SJCRH30 (cell line): ENCODE measurements at regions not wholly inside any gene's neighbourhood (a gene's known extent, or its start where the extent isn't known, plus 50 kb on each side); places are given as distances from the start of the nearest gene placed in this dataset.

Experiments used
- DNase-seq, 2 experiments: peaks; one replicate each; pipeline ENCODE4 v3.0.0-alpha.2; 2015 to 2020
- H3K27ac ChIP-seq: fragments of 250-450 bp; sonication (Bioruptor Pico); 2 replicates; pipeline ENCODE4 v1.5.1; 2020; ENCODE audit warnings: mild to moderate bottlenecking, moderate library complexity
- H3K27me3 ChIP-seq: fragments of 250-450 bp; sonication (Bioruptor Pico); 2 replicates; pipeline ENCODE4 v1.5.1; 2020; ENCODE audit warnings: mild to moderate bottlenecking, moderate library complexity
- H3K36me3 ChIP-seq: fragments of 250-450 bp; sonication (Bioruptor Pico); 2 replicates; pipeline ENCODE4 v1.5.1; 2020; ENCODE audit warnings: mild to moderate bottlenecking, moderate library complexity
- H3K4me1 ChIP-seq: fragments of 250-450 bp; sonication (Bioruptor Pico); 2 replicates; pipeline ENCODE4 v1.5.1; 2020; ENCODE audit warnings: mild to moderate bottlenecking, moderate library complexity
- H3K4me3 ChIP-seq: fragments of 250-450 bp; sonication (Bioruptor Pico); 2 replicates; pipeline ENCODE4 v1.5.1; 2020; ENCODE audit warnings: mild to moderate bottlenecking, moderate library complexity
- H3K9me3 ChIP-seq: fragments of 250-450 bp; sonication (Bioruptor Pico); replicated peaks from 2 replicates; pipeline ENCODE4 v1.5.1; 2020; ENCODE audit warnings: mild to moderate bottlenecking, moderate library complexity

DNA sequence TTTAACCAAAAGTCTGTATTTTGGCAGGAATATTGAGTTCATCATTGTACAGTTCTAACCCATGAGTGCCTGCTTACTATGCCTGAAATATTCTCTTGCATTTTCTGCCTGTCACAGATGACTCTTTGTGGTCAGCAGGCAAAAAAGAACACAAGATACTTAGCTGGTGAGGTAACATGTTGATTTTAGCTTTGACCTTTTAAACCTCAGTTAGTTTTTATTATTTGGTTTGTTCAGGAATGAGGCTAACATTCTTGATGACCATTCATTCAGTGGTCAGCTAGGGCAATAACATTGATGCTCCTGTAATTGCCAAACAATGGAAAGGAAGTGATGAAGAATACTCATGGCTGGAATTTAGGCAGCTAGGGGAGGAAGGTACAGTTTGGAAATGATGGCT, 491.2 kb downstream of the PIK3C3 start:
- Histone ChIP-seq H3K36me3 (no peaks in the 10 kb centered on the region), H3K9me3 (no peaks in the 10 kb centered on the region), H3K4me3 (no peak overlapping the region), H3K27me3 (no peaks in the 10 kb centered on the region), H3K4me1 (no peaks in the 10 kb centered on the region; the same call in 1 of the 2 replicates), H3K27ac (0 out of 2 replicates have a peak overlapping the region, but pooled peaks have one; percentile 11)
- DNase-seq = peak in 1 of 2 experiments; percentile 11

DNA sequence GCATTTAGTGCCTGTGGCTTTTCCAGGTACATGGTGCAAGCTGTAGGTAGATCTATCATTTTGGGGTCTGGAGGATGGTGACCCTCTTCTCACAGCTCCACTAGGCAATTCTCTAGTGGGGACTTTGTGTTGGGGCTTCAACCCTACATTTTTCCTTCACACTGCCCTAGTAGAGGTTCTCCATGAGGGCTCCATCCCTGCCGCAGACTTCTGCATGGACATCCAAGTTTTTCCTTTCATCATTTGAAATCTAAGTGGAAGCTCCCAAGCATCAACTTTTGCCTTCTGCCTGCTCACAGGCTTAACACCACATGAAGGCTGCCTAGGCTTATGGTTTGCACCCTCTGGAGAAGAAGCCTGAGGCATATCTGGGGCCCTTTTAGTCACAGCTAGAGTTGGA, 492.7 kb downstream of the PIK3C3 start:
- H3K4me1 ChIP-seq = no peaks in the 10 kb centered on the region; the same call in 1 of the 2 replicates
- no peaks in the 10 kb centered on the region for H3K9me3 ChIP-seq
- no peak overlapping the region for H3K4me3 ChIP-seq
- H3K27ac ChIP-seq = no peak overlapping the region
- DNase-seq = no peak
- H3K27me3 ChIP-seq = no peaks in the 10 kb centered on the region
- H3K36me3 ChIP-seq = no peaks in the 10 kb centered on the region

DNA sequence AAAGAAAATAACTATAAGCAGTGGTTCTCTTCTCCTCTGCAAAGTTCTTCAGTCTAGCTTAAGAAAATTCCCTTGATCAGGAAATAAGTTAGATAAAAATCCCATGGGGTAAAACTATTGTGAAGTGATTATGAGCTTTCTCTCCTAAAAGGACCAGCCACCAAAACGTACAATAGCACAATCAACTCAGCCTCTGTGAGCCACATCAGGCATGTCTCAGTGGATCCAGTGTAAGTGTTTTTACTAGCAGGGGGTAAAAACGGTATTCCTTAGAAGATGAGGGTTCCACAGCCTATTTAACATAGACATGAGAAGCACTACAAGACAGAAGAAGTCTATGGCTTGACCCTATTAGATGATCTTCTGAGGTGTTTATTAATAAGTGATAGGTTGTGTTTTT, 503.2 kb downstream of the PIK3C3 start:
- Histone ChIP-seq H3K27ac (no peak overlapping the region), H3K9me3 (no peaks in the 10 kb centered on the region), H3K36me3 (no peaks in the 10 kb centered on the region), H3K4me3 (no peak overlapping the region), H3K4me1 (no peaks in the 10 kb centered on the region), H3K27me3 (no peaks in the 10 kb centered on the region)
- no peak for DNase-seq

DNA sequence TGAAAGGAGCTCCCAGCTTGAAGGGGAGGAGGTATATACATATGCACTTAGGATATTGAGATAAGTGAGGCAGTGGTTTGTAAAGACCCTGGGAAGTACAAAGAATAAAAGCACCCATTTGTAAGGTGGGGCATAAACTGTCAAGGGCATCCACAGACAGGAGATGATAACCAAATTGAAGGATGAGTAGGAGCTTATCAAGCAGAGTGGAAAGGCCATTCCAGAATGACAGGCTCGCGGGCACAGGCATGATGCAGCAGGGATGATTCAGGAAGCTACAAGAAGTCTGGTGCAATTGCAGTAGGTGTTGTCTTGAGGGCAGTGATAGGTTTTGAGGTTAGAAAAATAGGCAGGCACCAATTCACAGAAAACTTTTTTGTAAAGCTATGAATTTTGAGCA, 504.8 kb downstream of the PIK3C3 start:
- H3K4me1 ChIP-seq = no peaks in the 10 kb centered on the region
- H3K27me3 ChIP-seq = no peaks in the 10 kb centered on the region
- no peaks in the 10 kb centered on the region for H3K36me3 ChIP-seq
- no peaks in the 10 kb centered on the region for H3K9me3 ChIP-seq
- H3K27ac ChIP-seq = no peak overlapping the region
- no peak overlapping the region for H3K4me3 ChIP-seq
- DNase-seq = no peak

DNA sequence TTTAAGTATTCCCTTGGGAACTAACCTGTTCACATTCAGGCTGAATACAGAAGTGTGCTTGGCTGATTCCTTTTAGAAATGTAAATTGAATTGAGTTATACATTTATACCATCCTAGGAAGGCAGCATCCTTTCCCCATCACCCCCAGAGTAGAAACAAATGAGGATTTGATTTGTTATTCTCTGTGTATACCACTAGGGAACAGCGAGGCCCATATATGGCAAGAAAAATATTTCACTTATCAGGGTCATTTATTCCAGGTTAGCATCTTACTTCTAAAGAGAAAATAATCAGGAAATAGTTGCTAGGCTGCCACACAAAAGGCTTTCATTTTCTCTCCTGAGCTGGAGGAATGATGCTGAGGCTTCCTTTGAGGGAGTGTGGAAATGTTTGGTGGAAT, 516.9 kb downstream of the PIK3C3 start:
- Histone ChIP-seq H3K27ac (no peak overlapping the region), H3K4me1 (no peaks in the 10 kb centered on the region), H3K9me3 (no peaks in the 10 kb centered on the region), H3K36me3 (no peaks in the 10 kb centered on the region), H3K4me3 (no peak overlapping the region), H3K27me3 (no peaks in the 10 kb centered on the region)
- DNase-seq = no peak

DNA sequence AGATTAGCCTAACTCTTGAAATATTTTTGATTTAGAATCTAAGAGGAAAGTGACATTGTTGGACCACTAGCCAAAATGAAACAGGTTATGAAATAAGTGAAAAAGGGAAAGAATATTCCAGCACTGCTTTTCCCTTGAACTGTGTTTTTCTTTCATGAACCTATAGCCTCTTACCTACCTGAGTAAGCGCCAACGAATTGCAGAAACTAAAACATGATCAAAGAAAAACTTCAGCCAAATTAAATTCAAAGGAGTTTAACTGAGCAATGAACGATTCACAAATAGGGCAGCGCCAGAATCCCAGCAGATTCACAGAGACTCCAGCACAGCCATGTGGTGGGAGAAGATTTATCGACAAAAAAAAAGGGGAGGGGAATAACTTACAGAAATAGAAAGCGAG, 518.6 kb downstream of the PIK3C3 start:
- Histone ChIP-seq H3K27ac (no peak overlapping the region), H3K36me3 (no peaks in the 10 kb centered on the region), H3K4me3 (no peak overlapping the region), H3K27me3 (no peaks in the 10 kb centered on the region), H3K9me3 (no peaks in the 10 kb centered on the region), H3K4me1 (no peaks in the 10 kb centered on the region)
- no peak for DNase-seq

DNA sequence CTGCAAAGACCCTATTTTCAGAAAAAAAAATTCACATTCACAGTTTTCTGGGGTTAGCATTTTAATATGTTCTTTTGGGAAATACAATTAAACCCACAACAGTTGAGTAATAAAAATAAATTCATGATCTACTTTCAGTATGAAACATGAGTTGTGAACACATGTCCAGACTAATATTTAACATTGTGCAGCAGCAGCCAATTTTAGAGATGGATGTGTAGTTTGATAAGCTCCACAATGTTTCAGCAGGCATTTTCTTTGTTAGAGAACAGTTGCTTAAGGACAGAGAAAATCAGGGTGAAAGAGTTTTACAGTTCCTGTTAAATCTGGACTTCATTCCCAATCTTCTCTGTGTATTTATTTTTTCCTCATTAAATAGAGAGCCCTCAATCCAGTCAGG, 519.5 kb downstream of the PIK3C3 start:
- no peak overlapping the region for H3K27ac ChIP-seq
- no peaks in the 10 kb centered on the region for H3K36me3 ChIP-seq
- H3K4me3 ChIP-seq = no peak overlapping the region
- no peaks in the 10 kb centered on the region for H3K9me3 ChIP-seq
- H3K4me1 ChIP-seq = no peaks in the 10 kb centered on the region
- H3K27me3 ChIP-seq = no peaks in the 10 kb centered on the region
- no peak for DNase-seq

DNA sequence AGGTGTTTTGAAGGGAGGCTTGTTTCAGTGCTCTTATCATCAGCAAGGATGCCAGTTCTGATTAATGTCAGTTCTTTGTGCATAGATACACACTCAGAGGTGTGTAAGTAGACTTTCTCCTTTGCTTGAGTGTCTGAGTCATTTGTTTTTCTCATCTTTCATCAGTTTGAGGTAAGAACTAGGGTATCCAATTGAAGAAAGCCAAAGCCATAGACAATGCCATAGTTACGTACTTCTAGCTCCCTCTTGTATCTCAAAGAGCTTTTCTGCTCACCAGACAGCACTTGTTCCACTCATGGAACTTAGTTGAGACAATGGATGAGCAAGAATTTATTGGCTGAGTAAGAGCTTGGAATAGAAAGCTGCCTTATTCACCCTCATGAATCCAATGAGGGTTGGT, 520.1 kb downstream of the PIK3C3 start:
- no peaks in the 10 kb centered on the region for H3K36me3 ChIP-seq
- no peak overlapping the region for H3K27ac ChIP-seq
- DNase-seq = no peak
- no peaks in the 10 kb centered on the region for H3K27me3 ChIP-seq
- H3K4me3 ChIP-seq = no peak overlapping the region
- H3K4me1 ChIP-seq = no peaks in the 10 kb centered on the region
- no peaks in the 10 kb centered on the region for H3K9me3 ChIP-seq

DNA sequence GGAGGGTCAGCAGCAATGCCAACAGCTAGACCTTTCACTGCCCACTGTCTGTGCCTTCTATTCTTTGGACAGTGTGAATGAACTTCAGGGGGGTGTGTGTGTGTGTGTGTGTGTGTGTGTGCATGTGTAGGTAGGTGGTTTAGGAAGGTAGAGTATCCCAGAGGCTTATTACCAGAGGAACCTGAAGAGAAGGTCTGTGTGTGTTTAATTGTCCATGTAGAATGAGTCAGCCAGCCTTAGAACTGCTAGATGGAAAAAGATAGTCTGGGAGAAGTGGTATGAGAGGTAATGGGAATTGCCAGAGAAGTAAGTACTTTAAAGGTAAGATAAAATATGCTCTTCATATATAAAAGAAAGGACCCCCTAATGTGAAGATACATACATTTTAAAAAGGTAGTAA, 522.2 kb downstream of the PIK3C3 start:
- Histone ChIP-seq H3K27me3 (no peaks in the 10 kb centered on the region), H3K36me3 (no peaks in the 10 kb centered on the region), H3K4me1 (no peaks in the 10 kb centered on the region), H3K9me3 (no peaks in the 10 kb centered on the region), H3K27ac (no peak overlapping the region), H3K4me3 (no peak overlapping the region)
- no peak for DNase-seq

DNA sequence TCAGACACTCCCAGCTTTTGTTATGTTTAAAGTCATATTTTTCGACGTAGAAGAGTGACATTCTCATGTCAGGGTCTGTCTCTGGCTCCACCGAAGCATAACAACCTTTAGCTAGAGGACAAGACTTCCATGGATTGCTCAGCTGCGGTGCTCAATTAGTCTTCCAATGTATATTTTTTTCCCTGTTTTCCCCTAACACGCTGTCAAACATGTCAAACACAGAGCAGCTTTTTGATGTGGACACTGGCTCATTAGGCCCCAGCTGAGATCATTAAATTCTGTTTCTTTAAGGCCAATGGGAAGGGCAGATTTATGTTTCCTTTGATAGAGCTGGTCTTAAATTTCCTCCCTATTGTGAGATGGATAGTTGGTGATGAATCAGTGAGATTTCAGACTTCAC, 525.4 kb downstream of the PIK3C3 start:
- Histone ChIP-seq H3K4me3 (no peak overlapping the region), H3K36me3 (no peaks in the 10 kb centered on the region), H3K4me1 (no peaks in the 10 kb centered on the region), H3K27me3 (no peaks in the 10 kb centered on the region), H3K27ac (no peak overlapping the region), H3K9me3 (no peaks in the 10 kb centered on the region)
- no peak for DNase-seq

DNA sequence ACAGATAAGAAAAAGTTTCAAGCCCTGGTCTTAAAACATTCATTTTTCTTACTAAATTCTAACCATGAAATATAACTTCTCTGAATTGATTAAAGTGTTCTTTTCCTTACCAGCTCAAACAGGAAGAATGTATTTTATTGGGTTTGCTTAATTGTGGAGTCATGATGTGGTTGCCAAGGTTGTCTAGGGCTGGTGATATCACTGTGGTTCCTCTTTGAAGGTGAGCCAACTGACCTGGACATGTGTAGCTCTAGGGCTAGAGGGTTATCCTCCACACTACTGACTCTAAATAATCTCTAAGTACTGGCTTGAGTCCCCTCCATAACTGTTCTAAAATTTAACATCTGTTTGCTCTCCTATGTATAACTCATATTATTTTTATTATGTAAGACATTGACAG, 529.6 kb downstream of the PIK3C3 start:
- no peak overlapping the region for H3K4me3 ChIP-seq
- no peak overlapping the region for H3K27ac ChIP-seq

DNA sequence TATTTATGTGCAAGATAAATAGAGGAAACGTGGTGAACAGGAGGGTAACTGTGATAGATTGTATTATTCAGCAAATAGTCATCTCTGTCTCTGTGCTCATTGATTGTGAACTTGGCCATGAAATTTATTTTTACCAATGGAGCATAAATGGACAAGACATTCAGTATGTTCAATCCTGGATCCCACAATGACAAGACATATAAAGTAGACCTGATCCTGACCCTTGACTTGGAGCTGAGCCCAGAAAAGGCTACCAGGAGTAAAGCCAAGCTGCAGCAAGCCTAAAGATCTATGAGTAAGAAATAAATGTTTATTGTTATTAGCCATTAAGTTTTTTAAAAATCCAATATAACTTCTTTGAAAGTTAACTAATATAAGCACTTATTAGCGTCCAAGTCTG, 531.2 kb downstream of the PIK3C3 start:
- Histone ChIP-seq H3K27ac (no peak overlapping the region), H3K4me3 (no peak overlapping the region), H3K36me3 (no peaks in the 10 kb centered on the region), H3K27me3 (no peaks in the 10 kb centered on the region), H3K9me3 (no peaks in the 10 kb centered on the region), H3K4me1 (no peaks in the 10 kb centered on the region)
- DNase-seq = no peak

More for the DNA sequence above, 529.6 kb downstream of the PIK3C3 start:
- no peaks in the 10 kb centered on the region for H3K27me3 ChIP-seq
- no peaks in the 10 kb centered on the region for H3K4me1 ChIP-seq
- no peaks in the 10 kb centered on the region for H3K9me3 ChIP-seq
- DNase-seq = no peak
- H3K36me3 ChIP-seq = no peaks in the 10 kb centered on the region

DNA sequence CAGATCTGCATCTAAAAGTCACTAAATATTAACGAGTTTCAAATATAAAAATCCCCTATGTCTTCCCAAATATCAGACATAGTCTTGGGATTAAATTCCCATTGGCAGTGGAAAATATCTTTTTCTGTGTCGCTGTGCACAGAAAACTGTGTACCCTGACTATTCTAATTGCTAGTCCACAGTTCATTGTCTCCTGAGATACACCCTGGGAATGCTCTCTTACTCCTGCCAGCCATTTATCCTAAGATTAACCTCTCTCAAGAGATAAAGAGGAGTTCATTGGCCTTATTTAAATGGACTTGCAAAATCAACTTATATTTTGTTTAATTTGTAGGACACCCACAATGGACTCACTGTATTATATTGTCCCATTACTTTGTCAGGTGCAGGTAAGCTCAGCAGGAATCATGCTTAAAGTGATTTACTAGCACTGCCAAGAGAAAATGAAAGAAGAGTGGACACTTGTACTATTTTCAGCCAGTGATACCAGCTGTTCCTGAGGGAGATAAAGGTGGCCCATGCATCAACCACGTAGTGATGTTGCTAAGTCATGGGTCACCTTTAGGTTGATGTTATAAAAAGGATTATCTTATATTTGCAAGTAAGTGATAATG, 553.8 kb downstream of the PIK3C3 start:
- Histone ChIP-seq H3K4me1 (no peaks in the 10 kb centered on the region), H3K36me3 (no peaks in the 10 kb centered on the region), H3K27me3 (no peaks in the 10 kb centered on the region), H3K4me3 (no peak overlapping the region), H3K9me3 (no peaks in the 10 kb centered on the region), H3K27ac (no peak overlapping the region)
- DNase-seq = no peak

DNA sequence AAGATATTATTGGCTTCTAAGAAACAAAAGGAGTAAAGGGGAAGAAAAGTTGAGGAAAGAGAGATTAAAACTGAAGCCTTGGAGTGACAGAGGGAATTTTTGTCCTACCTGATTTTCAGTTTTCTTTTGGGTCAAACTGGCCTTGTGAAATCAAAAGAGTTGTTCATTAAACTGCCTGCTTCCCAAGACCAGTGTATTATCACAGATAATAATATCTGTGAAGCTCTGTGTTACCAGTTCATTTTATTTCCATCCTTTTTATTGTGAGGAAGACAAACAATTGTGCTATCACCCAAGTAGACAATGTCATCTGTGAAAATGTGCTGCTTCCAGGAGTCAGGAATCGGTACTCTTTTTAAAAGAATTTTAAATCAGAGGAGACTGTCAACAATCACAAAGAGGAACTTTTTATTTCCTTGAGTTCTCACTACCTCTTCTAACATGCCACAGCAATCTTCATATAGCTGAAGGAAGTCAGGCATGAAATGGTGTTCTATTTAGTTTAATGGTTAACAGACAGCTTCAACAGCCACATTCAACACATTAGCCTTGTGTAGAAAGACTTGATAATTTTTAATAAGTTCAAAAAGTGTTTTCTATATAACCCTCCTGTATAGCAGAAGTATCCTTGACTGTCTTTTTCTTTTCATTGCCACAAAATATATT, 554.8 kb downstream of the PIK3C3 start:
- no peaks in the 10 kb centered on the region for H3K27me3 ChIP-seq
- no peaks in the 10 kb centered on the region for H3K9me3 ChIP-seq
- no peak for DNase-seq
- no peak overlapping the region for H3K27ac ChIP-seq
- no peak overlapping the region for H3K4me3 ChIP-seq
- H3K36me3 ChIP-seq = no peaks in the 10 kb centered on the region
- H3K4me1 ChIP-seq = no peaks in the 10 kb centered on the region

DNA sequence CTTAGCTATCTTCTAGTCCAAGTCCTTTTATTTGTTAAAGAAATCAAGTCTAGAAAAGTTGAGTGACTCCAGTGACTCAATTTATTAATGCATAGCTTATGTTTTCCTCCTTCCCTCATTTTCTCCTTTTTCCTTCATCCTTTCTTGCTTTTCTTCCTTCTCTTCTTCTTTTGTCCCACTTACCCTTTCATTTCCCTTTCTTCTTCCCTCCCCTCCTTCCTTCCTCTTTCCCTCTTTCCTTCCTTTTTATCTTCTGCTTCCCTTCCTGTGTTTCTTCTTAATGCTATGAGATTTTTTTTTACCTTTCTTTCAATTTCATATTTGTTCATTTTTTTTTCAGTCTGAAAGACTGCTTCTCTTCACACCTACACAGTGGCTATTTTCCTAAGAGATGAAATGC, 555.5 kb downstream of the PIK3C3 start:
- H3K9me3 ChIP-seq = no peaks in the 10 kb centered on the region
- no peaks in the 10 kb centered on the region for H3K27me3 ChIP-seq
- no peak for DNase-seq
- no peaks in the 10 kb centered on the region for H3K36me3 ChIP-seq
- no peaks in the 10 kb centered on the region for H3K4me1 ChIP-seq
- no peak overlapping the region for H3K4me3 ChIP-seq
- H3K27ac ChIP-seq = no peak overlapping the region

DNA sequence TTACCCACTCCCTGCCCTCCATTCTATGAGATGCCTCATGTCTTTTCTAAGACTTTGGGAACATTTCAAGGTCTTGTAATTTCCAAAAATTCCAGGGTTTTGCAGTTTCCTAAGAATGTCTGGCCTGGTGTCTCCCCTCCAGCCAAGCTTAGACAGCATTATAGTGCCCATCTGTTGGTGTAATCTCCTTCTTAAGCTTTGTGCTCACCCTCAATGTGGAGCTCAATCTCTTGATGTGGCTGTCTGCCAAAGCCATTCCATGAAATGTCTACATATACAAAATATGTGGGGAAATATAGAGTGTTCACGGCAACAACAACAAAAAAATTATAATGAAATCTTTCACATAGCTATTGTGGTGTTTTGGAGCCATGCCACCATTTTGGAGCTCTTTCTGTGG, 558.4 kb downstream of the PIK3C3 start:
- H3K27me3 ChIP-seq = no peaks in the 10 kb centered on the region
- DNase-seq = no peak

More for the DNA sequence above, 558.4 kb downstream of the PIK3C3 start:
- Histone ChIP-seq H3K36me3 (no peaks in the 10 kb centered on the region), H3K27ac (no peak overlapping the region), H3K4me1 (no peaks in the 10 kb centered on the region), H3K4me3 (no peak overlapping the region), H3K9me3 (no peaks in the 10 kb centered on the region)
